Prostate gland (tissue), 2 donors: ENCODE measurements at regions not wholly inside any gene's neighbourhood (a gene's known extent, or its start where the extent isn't known, plus 50 kb on each side); places are given as distances from the start of the nearest gene placed in this dataset.

Experiments
- CTCF ChIP-seq, 4 experiments: fragments of 200-600 bp in 2 of 4; fragments of 450-650 bp in 2 of 4; sonication (generic) in 2 of 4; IDR thresholded peaks; 1 replicate in 3 of 4; 2 replicates in 1 of 4; pipeline ENCODE4 v1.5.1; 2016 to 2019; ENCODE audit warnings: antibody characterized with exemption in 4 of 4, mild to moderate bottlenecking in 2 of 4, moderate library complexity in 2 of 4
- POLR2A ChIP-seq: fragments of 450-650 bp; IDR thresholded peaks from one replicate; pipeline ENCODE4 v1.6.1; 2016; ENCODE audit warnings: antibody characterized with exemption, mild to moderate bottlenecking
- POLR2AphosphoS5 ChIP-seq: sonication (generic); formaldehyde crosslinking; IDR thresholded peaks from one replicate; pipeline ENCODE4 v1.6.1; 2017; ENCODE audit warnings: antibody characterized with exemption

GRCh38 chr13:84749126-84749525 is 866.9 kb upstream of the SLITRK1 start:
- TF ChIP-seq POLR2AphosphoS5 (no peak), CTCF (IDR thresholded peaks at IDR 0.05) (no peak), POLR2A (no peak)
